GM12864 (cell line): ENCODE measurements at regions not wholly inside any gene's neighbourhood (a gene's known extent, or its start where the extent isn't known, plus 50 kb on each side); places are given as distances from the start of the nearest gene placed in this dataset.

Experiments
- DNase-seq: peaks from one replicate; pipeline ENCODE4 v3.0.0-alpha.2; 2011; ENCODE audit warnings: low read depth
- H3K4me3 ChIP-seq: 2 replicates; pipeline ENCODE4 v1.5.1; 2011; ENCODE audit warnings: mild to moderate bottlenecking, low read depth, low read length, control low read depth
- CTCF ChIP-seq: IDR thresholded peaks from 2 replicates; pipeline ENCODE4 v1.5.1; 2011; ENCODE audit warnings: low read depth, mild to moderate bottlenecking, moderate library complexity, low read length, control low read depth, inconsistent platforms; ENCODE audit errors: missing control alignments

GRCh38 chr6:22029171-22029570 is 267.7 kb downstream of the PRL start:
- no peak for DNase-seq
- no peak overlapping the region for H3K4me3 ChIP-seq
- TF ChIP-seq CTCF: no peak

GRCh38 chr6:22030730-22031619 is 265.9 kb downstream of the PRL start:
- DNase-seq: no peak
- no peak overlapping the region for H3K4me3 ChIP-seq
- no peak for TF ChIP-seq CTCF

GRCh38 chr6:22035690-22036089 is 261.1 kb downstream of the PRL start:
- TF ChIP-seq CTCF: no peak
- H3K4me3 ChIP-seq: no peak overlapping the region

GRCh38 chr6:22036275-22036674 is 260.6 kb downstream of the PRL start:
- H3K4me3 ChIP-seq: no peak overlapping the region
- no peak for DNase-seq

More at GRCh38 chr6:22035690-22036089, 261.1 kb downstream of the PRL start:
- DNase-seq: no peak

GRCh38 chr6:22036699-22037098 is 260.1 kb downstream of the PRL start:
- DNase-seq: no peak
- H3K4me3 ChIP-seq: no peak overlapping the region
- TF ChIP-seq CTCF: no peak

More at GRCh38 chr6:22036275-22036674, 260.6 kb downstream of the PRL start:
- no peak for TF ChIP-seq CTCF

GRCh38 chr6:22041797-22042480 is 254.9 kb downstream of the PRL start:
- DNase-seq: no peak
- no peak for TF ChIP-seq CTCF
- H3K4me3 ChIP-seq: no peak overlapping the region
